Thoracic aorta (tissue), 2 donors: ENCODE measurements at regions not wholly inside any gene's neighbourhood (a gene's known extent, or its start where the extent isn't known, plus 50 kb on each side); places are given as distances from the start of the nearest gene placed in this dataset.

ENCODE experiments used
- ATAC-seq: fragments of 150-250 bp; one replicate; pipeline ENCODE4 v1.8.0; 2017; ENCODE audit warnings: low read depth; ENCODE audit not compliant: insufficient number of reproducible peaks, low FRiP score
- DNase-seq: peaks from one replicate; pipeline ENCODE4 v3.0.0-alpha.2; 2020; ENCODE audit warnings: low spot score
- H3K27ac ChIP-seq, 2 donors: fragments of 200-600 bp; sonication (generic); 1 replicate in 1 of 2; 2 replicates in 1 of 2; pipeline ENCODE4 v1.5.1; 2016; ENCODE audit warnings: mild to moderate bottlenecking in 2 of 2, moderate library complexity in 2 of 2
- H3K27me3 ChIP-seq: fragments of 200-600 bp; sonication (generic); replicated peaks from 2 replicates; pipeline ENCODE4 v1.6.0; 2016; ENCODE audit warnings: mild to moderate bottlenecking; ENCODE audit not compliant: insufficient read depth
- H3K36me3 ChIP-seq: fragments of 200-600 bp; sonication (generic); one replicate; pipeline ENCODE4 v1.5.1; 2016
- H3K4me1 ChIP-seq, 2 donors: fragments of 200-600 bp; sonication (generic); 1 replicate in 1 of 2; 2 replicates in 1 of 2; pipeline versions ENCODE4 v1.5.1 to v1.6.0; 2016; ENCODE audit warnings: low read depth in 2 of 2, mild to moderate bottlenecking in 1 of 2; ENCODE audit not compliant: control insufficient read depth in 1 of 2
- H3K4me3 ChIP-seq: fragments of 200-600 bp; sonication (generic); 2 replicates; pipeline ENCODE4 v1.5.1; 2016; ENCODE audit warnings: mild to moderate bottlenecking
- H3K9me3 ChIP-seq: fragments of 200-600 bp; sonication (generic); 2 replicates; pipeline ENCODE4 v1.5.1; 2016
- CTCF ChIP-seq: fragments of 200-600 bp; sonication (generic); IDR thresholded peaks from one replicate; pipeline ENCODE4 v1.5.1; 2019; ENCODE audit warnings: antibody characterized with exemption

GRCh38 chr4:1572521-1572920, 111.6 kb downstream of the FAM53A start:
- Histone ChIP-seq H3K36me3 (no peaks in the 10 kb centered on the region), H3K9me3 (no peaks in the 10 kb centered on the region)
- no peak for DNase-seq

GRCh38 chr4:1572010-1572385, 112.1 kb downstream of the FAM53A start:
- Histone ChIP-seq H3K4me1 (no peaks in the 10 kb centered on the region), H3K27ac (no peak overlapping the region), H3K27me3 (no peaks in the 10 kb centered on the region), H3K9me3 (no peaks in the 10 kb centered on the region), H3K4me3 (no peak overlapping the region), H3K36me3 (no peaks in the 10 kb centered on the region)
- no peak for ATAC-seq
- DNase-seq = no peak
- no peak for TF ChIP-seq CTCF

More at GRCh38 chr4:1572521-1572920, 111.6 kb downstream of the FAM53A start:
- no peak for TF ChIP-seq CTCF
- no peaks in the 10 kb centered on the region for H3K4me1 ChIP-seq
- H3K27me3 ChIP-seq = no peaks in the 10 kb centered on the region
- no peak for ATAC-seq
- no peak overlapping the region for H3K4me3 ChIP-seq
- H3K27ac ChIP-seq = no peak overlapping the region

- no peaks in the 10 kb centered on the region for H3K27me3 ChIP-seq
- H3K4me1 ChIP-seq = no peaks in the 10 kb centered on the region
- H3K9me3 ChIP-seq = no peaks in the 10 kb centered on the region
- H3K36me3 ChIP-seq = no peaks in the 10 kb centered on the region
- no peak for TF ChIP-seq CTCF
- ATAC-seq (no peak), DNase-seq (no peak)
- no peak overlapping the region for H3K27ac ChIP-seq
- H3K4me3 ChIP-seq = no peak overlapping the region
Measured at GRCh38 chr4:1571165-1572009, 112.7 kb downstream of the FAM53A start.

GRCh38 chr4:1570291-1571164, 113.6 kb downstream of the FAM53A start:
- Histone ChIP-seq H3K27me3 (no peaks in the 10 kb centered on the region), H3K27ac (no peak overlapping the region), H3K4me3 (no peak overlapping the region), H3K9me3 (no peaks in the 10 kb centered on the region), H3K36me3 (no peaks in the 10 kb centered on the region), H3K4me1 (no peaks in the 10 kb centered on the region)
- DNase-seq (no peak), ATAC-seq (no peak)
- TF ChIP-seq CTCF = no peak

- no peak overlapping the region for H3K27ac ChIP-seq
- no peaks in the 10 kb centered on the region for H3K9me3 ChIP-seq
- H3K27me3 ChIP-seq = no peaks in the 10 kb centered on the region
- H3K36me3 ChIP-seq = no peaks in the 10 kb centered on the region
- DNase-seq = no peak
- H3K4me1 ChIP-seq = no peaks in the 10 kb centered on the region
- no peak for TF ChIP-seq CTCF
- no peak for ATAC-seq
- no peak overlapping the region for H3K4me3 ChIP-seq
Measured at GRCh38 chr4:1569461-1570151, 114.5 kb downstream of the FAM53A start.
